GM21576 (cell line): ENCODE measurements at regions not wholly inside any gene's neighbourhood (a gene's known extent, or its start where the extent isn't known, plus 50 kb on each side); places are given as distances from the start of the nearest gene placed in this dataset.

Experiments
- ATAC-seq: cut with Tn5 transposase; IDR thresholded peaks from one replicate; pipeline ENCODE4 v1.9.1; 2021; ENCODE audit warnings: mild to moderate bottlenecking, moderate library complexity; ENCODE audit not compliant: unreplicated experiment

- ATAC-seq: no peak
Observed at GRCh38 chr18:41842886-41843285, 112.1 kb upstream of the PIK3C3 start.

DNA sequence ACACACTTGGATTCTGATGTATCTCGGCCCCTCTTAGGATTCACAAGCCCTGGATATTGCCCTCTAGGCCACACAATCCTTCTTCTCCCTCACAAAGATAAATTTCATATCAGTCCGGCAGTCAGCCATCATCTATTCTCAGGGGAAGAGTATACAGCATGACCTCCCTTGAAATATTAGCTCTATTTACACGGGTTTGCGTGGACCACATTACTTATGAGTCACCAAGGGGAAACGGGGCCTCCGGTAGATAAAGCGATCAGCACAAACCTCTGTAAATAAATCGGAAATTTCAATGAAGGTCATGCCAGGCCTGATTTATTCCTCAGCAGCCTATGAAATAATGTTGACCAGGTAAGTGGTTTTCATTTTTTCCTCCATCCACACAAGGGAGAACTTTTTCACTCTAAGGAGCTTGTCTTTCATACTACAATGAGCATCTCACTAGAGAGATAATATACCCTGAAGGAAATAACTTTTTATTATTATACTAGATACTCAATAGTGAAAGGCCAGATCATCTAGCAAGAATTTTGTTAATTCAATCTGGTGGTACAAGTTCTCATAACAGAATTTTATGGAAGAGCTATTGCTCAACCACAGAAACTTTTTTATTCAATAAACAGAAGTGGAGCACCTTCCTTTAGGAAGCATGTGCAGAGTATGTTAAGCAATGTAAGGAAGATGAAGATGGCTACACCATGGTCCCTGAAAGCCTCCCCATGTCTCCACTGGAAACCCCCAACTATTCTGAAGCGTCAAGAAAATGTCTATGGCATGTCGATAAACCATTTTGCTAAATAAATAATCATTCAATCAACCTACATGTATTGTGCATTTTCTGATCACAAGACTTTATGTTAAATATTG lies 125.2 kb upstream of the PIK3C3 start:
- ATAC-seq: no peak

GRCh38 chr18:41828137-41828536 lies 126.9 kb upstream of the PIK3C3 start:
- no peak for ATAC-seq

DNA sequence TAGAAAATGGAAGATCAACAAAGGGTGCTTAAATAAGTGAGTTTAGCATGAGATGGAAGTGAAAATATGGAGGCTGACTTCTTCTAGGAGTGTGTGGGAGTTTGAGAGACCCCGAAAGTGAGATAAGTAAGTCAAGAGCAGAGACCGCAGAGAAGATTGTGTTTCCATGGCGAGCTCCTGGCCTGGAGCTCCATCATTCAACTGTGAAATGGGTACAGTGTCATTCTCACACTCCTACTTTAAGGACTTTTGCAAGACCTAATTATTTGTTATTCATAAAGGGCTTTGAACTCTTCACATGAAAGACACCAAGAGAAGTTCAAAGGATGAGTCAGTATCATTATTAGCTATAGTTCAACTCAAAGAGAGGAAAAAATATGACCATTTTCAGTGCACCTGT lies 134.2 kb upstream of the PIK3C3 start:
- no peak for ATAC-seq

- no peak for ATAC-seq
Observed at GRCh38 chr18:41818381-41819355, 136.4 kb upstream of the PIK3C3 start.

DNA sequence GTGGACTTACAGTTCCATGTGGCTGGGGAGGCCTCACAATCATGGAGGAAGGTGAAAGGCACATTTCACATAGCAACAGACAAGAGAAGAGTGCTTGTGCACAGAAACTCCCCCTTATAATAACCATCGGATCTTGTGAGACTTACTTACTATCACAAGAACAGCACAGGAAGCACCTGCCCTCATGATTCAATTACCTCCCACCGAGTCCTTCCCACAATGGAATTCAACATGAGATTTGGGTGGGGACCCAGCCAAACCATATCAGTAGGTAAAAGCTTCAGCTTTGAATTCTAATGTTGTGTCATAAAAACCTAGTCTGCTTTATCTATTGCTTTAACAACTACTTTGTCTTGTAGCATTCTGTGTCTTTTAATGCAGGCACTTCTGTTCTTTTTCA lies 140.4 kb upstream of the PIK3C3 start:
- no peak for ATAC-seq

DNA sequence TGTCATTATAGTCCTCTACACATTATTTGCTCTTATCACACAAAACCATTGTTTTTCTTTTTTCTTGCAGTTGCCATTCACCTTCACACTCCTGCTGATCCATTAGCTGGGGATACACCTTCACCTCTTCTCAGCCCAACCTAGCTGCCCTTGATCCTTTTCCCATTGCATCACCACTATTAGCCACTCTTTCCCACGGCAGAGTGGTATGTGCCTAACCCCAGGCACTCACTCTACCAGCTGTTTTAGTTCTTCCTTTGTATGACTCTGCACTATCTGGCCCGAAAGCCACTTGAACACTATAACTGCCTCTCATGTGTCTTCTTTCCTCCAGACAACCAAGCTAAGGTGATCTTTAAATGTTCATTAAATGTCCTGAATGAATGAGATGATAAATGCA lies 145.4 kb upstream of the PIK3C3 start:
- no peak for ATAC-seq

- ATAC-seq: no peak
Observed at GRCh38 chr18:41805341-41805740, 149.7 kb upstream of the PIK3C3 start.

DNA sequence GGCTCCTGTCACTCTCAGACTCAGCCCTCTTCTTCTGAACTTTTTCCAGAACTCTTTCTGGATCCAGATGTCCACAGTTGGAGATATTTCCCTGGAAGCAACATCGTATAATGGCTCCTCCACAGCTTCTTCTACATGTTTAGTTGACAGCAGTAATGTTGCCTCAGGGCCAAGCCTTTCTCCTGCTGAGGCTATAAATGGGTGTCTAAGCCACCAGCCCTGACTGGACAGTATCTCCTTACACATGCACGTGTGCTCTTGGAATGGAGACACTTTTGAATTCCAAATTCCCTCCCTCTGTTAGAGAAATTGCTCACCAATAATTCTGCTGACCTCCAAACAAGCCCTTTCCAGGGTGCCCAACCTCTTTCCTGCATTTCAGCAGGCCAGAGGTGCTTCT lies 156.2 kb upstream of the PIK3C3 start:
- no peak for ATAC-seq

DNA sequence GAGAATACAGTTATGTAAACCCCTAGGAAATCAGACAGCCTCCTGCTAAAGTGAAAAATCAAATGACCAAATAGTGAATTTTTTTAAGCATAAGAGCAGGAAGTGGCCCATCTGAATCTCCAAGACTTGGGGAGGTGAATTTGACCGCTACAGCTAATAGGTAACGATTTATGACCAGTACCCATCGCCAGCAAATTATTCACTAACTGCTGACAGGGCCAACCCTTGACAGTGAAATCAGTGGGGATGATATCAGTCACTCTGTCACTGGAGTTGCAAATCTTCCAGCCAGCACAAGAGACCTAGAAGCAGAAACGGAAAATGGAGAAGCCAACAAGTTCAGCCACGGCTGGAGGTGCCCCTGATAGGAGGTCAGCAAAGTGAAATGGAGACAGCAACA lies 164.3 kb upstream of the PIK3C3 start:
- ATAC-seq: no peak

GRCh38 chr18:41789001-41789400 lies 166.0 kb upstream of the PIK3C3 start:
- ATAC-seq: no peak

DNA sequence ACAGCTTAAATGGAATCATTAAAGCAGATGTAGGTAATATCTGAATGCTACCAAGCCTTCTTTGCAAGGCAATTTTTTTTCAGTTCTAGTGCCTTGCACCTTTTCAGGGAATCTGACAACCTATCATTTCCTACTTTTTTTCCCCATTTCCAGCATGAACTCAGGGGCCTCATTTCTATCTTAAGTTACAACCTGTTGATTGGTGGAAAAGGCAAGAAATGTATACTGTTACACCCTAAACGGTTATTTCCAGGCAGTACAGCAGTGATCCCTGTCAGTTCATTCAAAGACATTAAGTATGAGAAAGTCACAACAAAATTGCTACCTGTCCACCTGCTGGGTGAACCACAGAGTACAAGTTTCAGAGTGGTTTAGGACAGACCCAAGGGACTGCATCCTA lies 171.2 kb upstream of the PIK3C3 start:
- no peak for ATAC-seq

DNA sequence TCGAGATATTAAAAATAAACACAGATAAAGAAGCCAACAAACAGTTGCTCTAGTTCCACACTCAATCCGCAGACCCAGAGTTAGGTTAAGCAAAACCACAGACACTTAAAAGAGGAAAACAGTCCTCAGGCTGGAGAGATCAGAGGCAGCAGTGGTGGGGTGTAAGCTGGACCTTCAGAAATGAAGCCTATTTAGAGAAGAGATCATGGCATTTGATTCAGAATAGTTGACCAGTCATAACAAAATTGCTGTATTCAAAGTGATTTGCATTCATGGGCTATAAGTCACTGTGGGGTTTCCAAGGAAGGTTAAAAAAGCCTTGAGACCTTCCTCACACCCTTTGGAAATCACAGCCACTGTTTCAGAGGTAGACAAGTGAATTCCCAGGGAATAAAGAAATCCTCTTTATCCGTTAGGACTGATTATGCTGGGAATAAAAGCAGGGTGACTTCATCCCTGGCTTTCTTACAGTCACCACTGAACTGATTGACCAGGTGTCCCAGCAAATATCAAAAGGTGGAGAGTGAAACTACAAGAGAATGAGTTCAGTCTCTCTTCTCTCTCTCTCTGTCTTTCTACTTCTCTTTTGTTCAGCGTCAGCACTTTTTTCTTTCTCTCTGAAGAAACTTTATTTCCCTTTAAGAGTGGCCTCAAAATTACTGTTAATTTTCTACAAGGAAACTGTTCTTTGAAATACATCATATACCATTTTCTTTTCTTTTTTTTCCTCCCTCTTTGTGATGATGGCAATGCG lies 171.8 kb upstream of the PIK3C3 start:
- ATAC-seq: no peak

DNA sequence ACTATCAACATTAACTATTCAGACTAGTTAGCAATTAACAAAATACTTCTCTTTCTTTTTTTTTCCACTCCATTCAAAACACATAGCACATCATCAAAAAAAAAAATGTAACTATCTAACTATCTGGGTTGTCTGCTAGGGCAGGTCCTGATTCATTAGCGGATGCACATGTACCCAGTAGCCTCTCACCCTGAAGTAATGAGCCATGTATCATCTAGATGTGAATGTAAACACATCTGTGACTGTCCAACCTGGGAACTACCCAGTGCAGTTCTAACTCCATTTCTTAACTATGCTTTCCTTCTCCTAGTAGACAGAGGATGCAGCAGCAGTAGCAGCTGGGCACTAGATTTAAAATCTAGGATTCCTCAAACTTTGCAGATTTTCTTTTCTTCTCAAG lies 183.1 kb upstream of the PIK3C3 start:
- no peak for ATAC-seq

GRCh38 chr18:41769265-41769664 lies 185.8 kb upstream of the PIK3C3 start:
- no peak for ATAC-seq

DNA sequence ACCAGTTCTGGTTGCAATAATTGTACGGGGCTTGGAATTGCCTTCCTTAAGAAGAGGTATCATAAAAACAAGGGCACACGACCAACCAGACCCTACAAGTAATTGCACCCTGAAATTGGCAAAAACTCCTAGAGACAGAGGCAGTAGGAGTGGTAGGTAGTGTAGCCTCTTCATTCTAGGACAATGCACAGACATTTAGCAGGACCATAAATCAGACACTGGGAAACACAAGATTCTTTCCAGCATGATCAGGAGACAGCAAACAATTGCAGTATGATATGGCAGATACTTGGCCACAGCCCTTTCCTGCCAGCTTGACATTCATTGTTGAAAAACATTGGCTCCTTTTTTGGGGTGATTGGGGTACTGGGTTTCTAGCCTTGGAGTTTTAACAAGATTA lies 186.6 kb upstream of the PIK3C3 start:
- no peak for ATAC-seq

DNA sequence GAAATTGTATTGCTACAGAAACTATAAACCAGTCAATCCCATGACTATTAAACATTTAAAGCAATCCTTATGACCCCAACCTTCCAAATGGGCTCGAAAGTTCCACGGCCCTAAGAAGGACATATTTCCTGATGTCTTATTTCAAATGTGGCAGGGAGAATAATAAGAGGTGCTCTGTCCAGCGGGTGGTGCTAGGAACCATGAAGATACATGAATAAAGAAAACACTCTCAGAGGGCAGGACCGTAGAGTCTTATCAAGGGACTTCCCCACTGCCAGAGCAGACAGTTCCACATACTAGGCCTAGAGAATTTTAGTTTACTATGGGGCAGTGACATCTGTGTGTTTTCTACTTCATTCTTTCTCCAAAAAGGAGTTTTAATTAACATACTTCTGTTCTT lies 187.1 kb upstream of the PIK3C3 start:
- no peak for ATAC-seq

DNA sequence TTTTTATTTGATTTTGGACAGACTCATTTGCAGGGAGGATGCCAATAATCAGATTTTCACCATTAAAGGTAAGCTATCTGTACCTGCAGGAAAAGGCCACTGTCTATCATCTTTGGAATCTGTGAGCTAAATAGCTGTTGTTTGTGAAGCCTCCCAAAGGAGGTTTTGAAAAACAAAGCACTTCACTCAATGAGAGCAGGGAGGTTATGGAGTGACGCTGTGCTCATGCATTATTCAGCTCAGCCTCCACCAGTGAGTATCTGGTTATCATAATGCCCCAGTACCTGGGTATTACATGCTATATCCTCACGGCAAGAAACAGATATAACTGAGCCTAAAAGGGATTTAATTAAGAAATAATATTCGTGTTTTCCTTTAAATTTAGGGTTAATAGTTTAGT lies 189.6 kb upstream of the PIK3C3 start:
- ATAC-seq: no peak

DNA sequence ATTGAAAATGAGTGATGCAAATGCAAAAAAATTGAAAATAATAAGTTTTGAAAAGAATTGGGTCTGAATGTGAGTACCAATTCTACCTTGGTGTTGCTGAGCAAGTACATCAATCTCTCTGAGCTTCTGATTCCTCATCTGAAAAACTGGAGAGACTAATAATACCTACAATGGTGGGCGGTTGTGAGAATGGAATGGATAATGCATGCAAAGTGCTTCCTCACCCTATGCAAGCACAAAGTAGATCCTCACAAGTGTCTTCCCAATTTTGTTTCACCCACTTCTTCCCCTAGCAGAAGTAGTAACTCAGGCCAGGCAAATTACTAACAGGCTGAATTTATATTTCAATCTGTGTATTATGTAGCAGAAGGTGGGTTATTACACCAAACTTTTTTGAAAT lies 191.7 kb upstream of the PIK3C3 start:
- no peak for ATAC-seq

GRCh38 chr18:41761333-41762018 lies 193.6 kb upstream of the PIK3C3 start:
- no peak for ATAC-seq

DNA sequence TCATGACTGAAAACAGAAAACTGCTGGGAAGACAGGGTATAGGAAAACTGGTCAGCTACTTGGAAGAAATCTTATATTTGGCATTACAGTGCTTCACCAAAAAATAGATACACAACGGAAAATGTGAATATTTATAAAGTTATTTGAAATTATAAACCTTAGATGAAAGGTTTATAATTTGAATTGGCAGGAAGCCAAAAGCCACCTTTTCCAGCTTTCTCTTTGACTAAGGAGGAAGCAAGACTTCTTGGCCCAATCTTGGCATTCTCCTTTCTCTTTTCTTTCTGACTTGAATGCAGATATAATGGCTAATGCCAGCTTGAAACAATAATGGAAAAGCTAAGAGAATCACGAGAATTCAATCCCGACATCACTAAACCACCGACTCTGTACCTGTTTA lies 196.5 kb upstream of the PIK3C3 start:
- no peak for ATAC-seq
